ENCODE measurements at regions not wholly inside any gene's neighbourhood (a gene's known extent, or its start where the extent isn't known, plus 50 kb on each side); places are given as distances from the start of the nearest gene placed in this dataset.

DNA sequence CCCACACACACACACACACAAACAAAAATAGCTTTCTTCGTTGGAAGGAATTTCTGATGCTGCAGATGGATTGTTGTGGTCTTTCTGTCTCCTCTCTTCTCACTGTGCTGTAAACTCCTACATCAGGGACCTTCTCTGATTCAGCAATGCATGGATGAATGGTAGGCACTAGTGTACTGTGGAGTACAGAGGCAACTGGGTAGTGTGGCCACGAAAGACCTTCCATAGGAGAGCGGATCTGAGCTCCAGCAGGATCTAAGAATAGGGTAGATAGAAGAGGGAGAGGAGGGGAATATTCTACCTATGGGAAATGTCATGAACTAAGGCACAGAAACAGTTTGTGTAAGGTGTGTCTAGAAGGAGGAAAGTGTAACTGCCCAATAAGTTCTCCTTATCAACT lies 266.8 kb downstream of the MYCN start:
- TF ChIP-seq CEBPB (IDR thresholded peaks at IDR 0.05; ENCODE audit: low read depth, low read length) (no peak), EP300 (IDR thresholded peaks at IDR 0.05; ENCODE audit: borderline replicate concordance in 1 of 2, low read depth in 2 of 2, low read length in 2 of 2) (no peak), SIN3A (conservative IDR thresholded peaks at IDR 0.05 in 1 of 2, IDR thresholded peaks at IDR 0.05 in 1 of 2; ENCODE audit: low read depth in 1 of 2, low read length in 2 of 2) (no peak), POLR2A (IDR thresholded peaks at IDR 0.05; ENCODE audit: control extremely low read depth in 1 of 2, low read depth in 2 of 2, low read length in 2 of 2) (no peak)
- TF ChIP-seq, protein P1, sequence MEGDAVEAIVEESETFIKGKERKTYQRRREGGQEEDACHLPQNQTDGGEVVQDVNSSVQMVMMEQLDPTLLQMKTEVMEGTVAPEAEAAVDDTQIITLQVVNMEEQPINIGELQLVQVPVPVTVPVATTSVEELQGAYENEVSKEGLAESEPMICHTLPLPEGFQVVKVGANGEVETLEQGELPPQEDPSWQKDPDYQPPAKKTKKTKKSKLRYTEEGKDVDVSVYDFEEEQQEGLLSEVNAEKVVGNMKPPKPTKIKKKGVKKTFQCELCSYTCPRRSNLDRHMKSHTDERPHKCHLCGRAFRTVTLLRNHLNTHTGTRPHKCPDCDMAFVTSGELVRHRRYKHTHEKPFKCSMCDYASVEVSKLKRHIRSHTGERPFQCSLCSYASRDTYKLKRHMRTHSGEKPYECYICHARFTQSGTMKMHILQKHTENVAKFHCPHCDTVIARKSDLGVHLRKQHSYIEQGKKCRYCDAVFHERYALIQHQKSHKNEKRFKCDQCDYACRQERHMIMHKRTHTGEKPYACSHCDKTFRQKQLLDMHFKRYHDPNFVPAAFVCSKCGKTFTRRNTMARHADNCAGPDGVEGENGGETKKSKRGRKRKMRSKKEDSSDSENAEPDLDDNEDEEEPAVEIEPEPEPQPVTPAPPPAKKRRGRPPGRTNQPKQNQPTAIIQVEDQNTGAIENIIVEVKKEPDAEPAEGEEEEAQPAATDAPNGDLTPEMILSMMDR (IDR thresholded peaks at IDR 0.05; ENCODE audit: control extremely low read depth in 1 of 3, insufficient read depth in 1 of 3, low read depth in 1 of 3, low read length in 3 of 3), result no peak

Measured in H1 (cell line).